OCI-LY3 (cell line): ENCODE measurements at regions not wholly inside any gene's neighbourhood (a gene's known extent, or its start where the extent isn't known, plus 50 kb on each side); places are given as distances from the start of the nearest gene placed in this dataset.

Source experiments
- H2AFZ ChIP-seq: fragments of 200-600, 300-600 bp; shearing (Covaris generic); 2 replicates; pipeline ENCODE4 v1.6.0; 2014; ENCODE audit warnings: antibody characterized with exemption, low read depth, low read length
- H3K27ac ChIP-seq: fragments of 200-600, 300-600 bp; sonication (generic); 2 replicates; pipeline ENCODE4 v1.5.1; 2014; ENCODE audit warnings: mild to moderate bottlenecking, low read length, moderate library complexity, mixed read lengths
- H3K27me3 ChIP-seq: fragments of 200-600, 300-600 bp; sonication (generic); 2 replicates; pipeline ENCODE4 v1.6.1; 2014; ENCODE audit warnings: low read depth, low read length, mixed read lengths
- H3K36me3 ChIP-seq: fragments of 200-600, 300-600 bp; sonication (generic); replicated peaks from 2 replicates; pipeline ENCODE3; 2014; ENCODE audit warnings: low read depth, low read length, mixed read lengths
- H3K4me1 ChIP-seq: fragments of 300-600, 200-600 bp; sonication (generic); 2 replicates; pipeline ENCODE4 v1.6.1; 2014; ENCODE audit warnings: low read length, mixed read lengths
- H3K4me2 ChIP-seq: fragments of 200-600, 300-600 bp; sonication (generic); 2 replicates; pipeline ENCODE4 v1.6.1; 2014; ENCODE audit warnings: low read length, mixed read lengths
- H3K4me3 ChIP-seq: fragments of 300-600, 200-600 bp; sonication (generic); 2 replicates; pipeline ENCODE4 v1.5.1; 2014; ENCODE audit warnings: antibody characterized with exemption, mild to moderate bottlenecking, low read length, moderate library complexity
- H3K79me2 ChIP-seq: fragments of 300-600, 200-600 bp; shearing (Covaris generic); 2 replicates; pipeline ENCODE4 v1.6.1; 2014; ENCODE audit warnings: mild to moderate bottlenecking, low read length, mixed read lengths
- H3K9ac ChIP-seq: fragments of 300-600, 200-600 bp; shearing (Covaris generic); 2 replicates; pipeline ENCODE4 v1.6.0; 2014; ENCODE audit warnings: mild to moderate bottlenecking, low read length, moderate library complexity
- H3K9me3 ChIP-seq: fragments of 200-600, 300-600 bp; shearing (Covaris generic); 2 replicates; pipeline ENCODE4 v1.6.1; 2014; ENCODE audit warnings: low read length, mixed read lengths; ENCODE audit not compliant: insufficient read depth
- H4K20me1 ChIP-seq: fragments of 200-600, 300-600 bp; sonication (generic); 2 replicates; pipeline ENCODE4 v1.6.1; 2016; ENCODE audit warnings: low read length, mixed read lengths; ENCODE audit not compliant: insufficient read depth
- EZH2phosphoT487 ChIP-seq: fragments of 200-600 bp; shearing (Covaris generic); IDR thresholded peaks from 2 replicates; pipeline ENCODE4 v1.6.1; 2018; ENCODE audit warnings: antibody characterized with exemption, mixed run types, low read depth
- TF ChIP-seq, protein P1 (sequence below): fragments of 200-600, 300-600 bp; sonication (generic); IDR thresholded peaks from 2 replicates; pipeline ENCODE4 v1.5.1; 2014; ENCODE audit warnings: antibody characterized with exemption, low read length, low read depth

DNA sequence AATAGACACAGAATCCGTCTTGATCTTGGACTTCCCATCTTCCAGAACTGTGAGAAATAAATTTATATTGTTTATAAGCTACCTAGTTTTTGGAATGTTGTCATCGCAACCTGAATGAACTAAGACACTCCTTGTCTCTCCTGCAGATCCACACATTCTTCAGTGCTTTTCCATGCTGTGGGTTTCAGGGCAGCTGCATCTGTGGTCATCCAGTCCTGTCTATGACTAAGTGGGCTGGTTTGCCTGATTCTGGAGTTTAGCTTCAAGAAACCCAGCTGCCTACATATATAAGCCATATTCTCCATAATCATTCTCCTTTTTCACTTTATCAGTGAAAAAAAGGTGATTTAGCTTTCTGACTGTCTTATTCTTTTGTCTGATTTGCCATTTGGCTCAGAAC, 170.3 kb upstream of the KIT start:
- Histone ChIP-seq H3K4me3 (no peak overlapping the region), H3K9ac (no peak overlapping the region), H3K4me2 (no peak overlapping the region), H3K4me1 (no peaks in the 10 kb centered on the region), H3K79me2 (no peaks in the 10 kb centered on the region), H3K36me3 (no peaks in the 10 kb centered on the region), H3K27me3 (no peaks in the 10 kb centered on the region), H3K27ac (no peak overlapping the region), H4K20me1 (no peaks in the 10 kb centered on the region), H3K9me3 (no peaks in the 10 kb centered on the region), H2AFZ (no peak overlapping the region)
- no peak for TF ChIP-seq EZH2phosphoT487
- TF ChIP-seq, protein P1, sequence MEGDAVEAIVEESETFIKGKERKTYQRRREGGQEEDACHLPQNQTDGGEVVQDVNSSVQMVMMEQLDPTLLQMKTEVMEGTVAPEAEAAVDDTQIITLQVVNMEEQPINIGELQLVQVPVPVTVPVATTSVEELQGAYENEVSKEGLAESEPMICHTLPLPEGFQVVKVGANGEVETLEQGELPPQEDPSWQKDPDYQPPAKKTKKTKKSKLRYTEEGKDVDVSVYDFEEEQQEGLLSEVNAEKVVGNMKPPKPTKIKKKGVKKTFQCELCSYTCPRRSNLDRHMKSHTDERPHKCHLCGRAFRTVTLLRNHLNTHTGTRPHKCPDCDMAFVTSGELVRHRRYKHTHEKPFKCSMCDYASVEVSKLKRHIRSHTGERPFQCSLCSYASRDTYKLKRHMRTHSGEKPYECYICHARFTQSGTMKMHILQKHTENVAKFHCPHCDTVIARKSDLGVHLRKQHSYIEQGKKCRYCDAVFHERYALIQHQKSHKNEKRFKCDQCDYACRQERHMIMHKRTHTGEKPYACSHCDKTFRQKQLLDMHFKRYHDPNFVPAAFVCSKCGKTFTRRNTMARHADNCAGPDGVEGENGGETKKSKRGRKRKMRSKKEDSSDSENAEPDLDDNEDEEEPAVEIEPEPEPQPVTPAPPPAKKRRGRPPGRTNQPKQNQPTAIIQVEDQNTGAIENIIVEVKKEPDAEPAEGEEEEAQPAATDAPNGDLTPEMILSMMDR = no peak

DNA sequence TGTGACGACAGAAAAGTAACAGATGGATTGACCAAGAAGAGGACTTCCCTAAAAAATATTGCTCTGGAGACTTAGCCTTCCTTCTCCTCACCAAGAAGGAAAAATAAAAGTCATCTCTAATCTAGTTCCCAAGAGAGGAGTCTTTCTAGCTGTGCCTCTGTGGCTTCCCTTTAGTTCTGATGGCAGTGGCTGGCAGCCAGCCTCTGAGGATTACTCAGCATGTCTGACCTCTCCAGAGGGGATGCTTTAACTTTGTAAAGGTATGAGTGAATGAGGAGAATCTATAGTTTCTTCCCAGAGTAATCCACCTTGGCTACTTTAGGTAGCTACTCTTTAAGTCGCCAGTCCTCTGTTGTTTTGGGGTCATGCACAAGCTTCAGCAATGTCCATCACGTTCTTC, 163.9 kb upstream of the KIT start:
- no peak for TF ChIP-seq EZH2phosphoT487
- TF ChIP-seq, protein P1 = no peak

DNA sequence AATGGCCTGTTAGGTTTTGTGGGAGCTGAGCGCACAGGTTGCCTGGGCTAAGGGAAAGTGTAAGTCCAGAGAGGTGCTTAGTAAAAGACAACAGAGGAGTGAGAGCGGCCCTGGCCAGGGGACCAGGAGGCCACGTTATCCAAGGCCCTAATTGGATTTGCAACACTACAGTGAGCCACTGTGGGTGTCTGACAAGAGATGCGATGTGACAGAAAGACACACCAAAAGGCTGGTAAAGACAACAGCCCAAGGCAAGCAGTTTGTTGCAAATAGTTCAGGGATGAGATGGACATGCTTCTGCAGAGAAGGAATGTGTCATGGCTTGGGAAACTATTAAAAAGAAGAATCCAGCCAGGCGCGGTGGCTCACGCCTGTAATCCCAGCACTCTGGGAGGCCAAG, 162.7 kb upstream of the KIT start:
- H3K27ac ChIP-seq = no peak overlapping the region
- H3K4me1 ChIP-seq = no peaks in the 10 kb centered on the region
- TF ChIP-seq EZH2phosphoT487 = no peak
- TF ChIP-seq, protein P1 = no peak
- H3K27me3 ChIP-seq = no peaks in the 10 kb centered on the region
- no peaks in the 10 kb centered on the region for H3K36me3 ChIP-seq
- H3K4me2 ChIP-seq = no peak overlapping the region
- H3K9me3 ChIP-seq = no peaks in the 10 kb centered on the region
- H4K20me1 ChIP-seq = no peaks in the 10 kb centered on the region
- no peaks in the 10 kb centered on the region for H3K79me2 ChIP-seq
- no peak overlapping the region for H3K4me3 ChIP-seq
- H3K9ac ChIP-seq = no peak overlapping the region
- no peak overlapping the region for H2AFZ ChIP-seq

More for the DNA sequence above, 163.9 kb upstream of the KIT start:
- Histone ChIP-seq H3K9ac (no peak overlapping the region), H4K20me1 (no peaks in the 10 kb centered on the region), H3K79me2 (no peaks in the 10 kb centered on the region), H3K27ac (no peak overlapping the region), H3K27me3 (no peaks in the 10 kb centered on the region), H3K36me3 (no peaks in the 10 kb centered on the region), H3K9me3 (no peaks in the 10 kb centered on the region), H3K4me2 (no peak overlapping the region), H2AFZ (no peak overlapping the region), H3K4me1 (no peaks in the 10 kb centered on the region), H3K4me3 (no peak overlapping the region)

DNA sequence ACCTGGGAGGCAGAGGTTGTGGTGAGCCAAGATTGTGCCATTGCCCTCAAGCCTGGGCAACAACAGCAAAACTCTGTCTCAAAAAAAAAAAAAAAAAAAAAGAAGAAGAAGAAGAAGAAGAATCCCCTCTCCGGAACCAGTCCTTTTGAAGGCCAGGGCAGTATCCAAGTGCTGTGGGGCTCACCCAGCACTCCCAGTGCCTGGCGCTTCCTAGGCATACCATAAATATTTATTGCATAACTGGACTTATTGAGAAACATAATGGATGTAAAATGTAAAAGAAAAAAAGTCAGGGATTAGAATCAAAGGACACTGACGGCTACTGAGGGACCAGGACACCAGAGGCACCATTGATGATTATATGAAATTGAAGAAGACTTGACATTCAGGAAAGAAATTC, 162.1 kb upstream of the KIT start:
- TF ChIP-seq EZH2phosphoT487 = no peak
- Histone ChIP-seq H3K79me2 (no peaks in the 10 kb centered on the region), H3K9ac (no peak overlapping the region), H3K27me3 (no peaks in the 10 kb centered on the region), H3K36me3 (no peaks in the 10 kb centered on the region), H3K4me2 (no peak overlapping the region), H2AFZ (no peak overlapping the region), H3K4me1 (no peaks in the 10 kb centered on the region), H3K4me3 (no peak overlapping the region), H3K27ac (no peak overlapping the region), H3K9me3 (no peaks in the 10 kb centered on the region), H4K20me1 (no peaks in the 10 kb centered on the region)

DNA sequence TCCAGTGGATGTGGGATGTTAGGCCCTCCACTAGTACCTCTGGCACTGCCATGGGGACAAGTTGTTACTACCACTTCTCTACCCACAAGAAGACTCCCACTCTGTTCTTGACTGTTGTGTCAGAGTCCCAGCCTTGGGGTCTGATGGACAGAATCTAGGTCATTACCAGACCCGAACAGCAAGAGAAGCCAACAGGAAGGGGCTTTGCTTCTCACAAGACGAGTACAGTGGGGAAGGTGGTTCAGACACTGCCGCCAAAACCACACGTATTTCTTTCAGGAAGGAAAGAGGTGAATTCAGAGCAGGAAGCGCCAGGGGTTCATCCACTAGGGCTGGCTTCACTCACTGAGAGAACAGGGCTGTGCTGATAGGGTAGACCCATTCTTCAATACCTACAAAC, 161.3 kb upstream of the KIT start:
- no peaks in the 10 kb centered on the region for H3K9me3 ChIP-seq
- H3K4me3 ChIP-seq = no peak overlapping the region
- H3K4me2 ChIP-seq = no peak overlapping the region
- TF ChIP-seq, protein P1 = no peak
- no peak for TF ChIP-seq EZH2phosphoT487
- H2AFZ ChIP-seq = no peak overlapping the region
- no peak overlapping the region for H3K9ac ChIP-seq
- no peak overlapping the region for H3K27ac ChIP-seq
- no peaks in the 10 kb centered on the region for H4K20me1 ChIP-seq
- H3K27me3 ChIP-seq = no peaks in the 10 kb centered on the region
- no peaks in the 10 kb centered on the region for H3K36me3 ChIP-seq
- H3K4me1 ChIP-seq = no peaks in the 10 kb centered on the region
- H3K79me2 ChIP-seq = no peaks in the 10 kb centered on the region
